HCT116 (cell line): ENCODE measurements at regions not wholly inside any gene's neighbourhood (a gene's known extent, or its start where the extent isn't known, plus 50 kb on each side); places are given as distances from the start of the nearest gene placed in this dataset.

Experiments
- ATAC-seq: fragments of 200-7000 bp; cut with Tn5 transposase; 2 replicates; pipeline ENCODE4 v1.9.1; 2020; ENCODE audit warnings: mild to moderate bottlenecking, moderate library complexity
- BruUV-seq: library from RNA; stranded (reverse); fragments of 400-500 nt; replicated peaks from 2 replicates; lab custom pipeline; 2021; lab: Mats Ljungman, UMichigan
- CTCF ChIA-PET: fragments of 300-600 bp; sonication (Branson Sonifier 250); formaldehyde crosslinking; loops from one replicate; lab custom pipeline; 2021; ENCODE audit warnings: antibody characterized with exemption; lab: Charles Lee
- POLR2A ChIA-PET: fragments of 300-600, 350-600 bp; sonication (Branson Sonifier 250); formaldehyde crosslinking; loops from one replicate; lab custom pipeline; 2021; ENCODE audit warnings: antibody characterized with exemption; lab: Charles Lee
- RAD21 ChIA-PET, 2 experiments: fragments of 300-600 bp; sonication (Branson Sonifier 250); formaldehyde crosslinking; loops; one replicate each; lab custom pipeline; 2023; ENCODE audit warnings: low total read pairs in 2 of 2; ENCODE audit not compliant: uncharacterized antibody in 2 of 2, unreplicated experiment in 2 of 2, low non-redundant PET in 1 of 2; lab: Charles Lee
- DNase-seq: peaks from one replicate; pipeline ENCODE4 v3.0.0-alpha.2; 2010; ENCODE audit warnings: low read depth, low spot score
- H2AFZ ChIP-seq: fragments of 200-600 bp; shearing (Covaris generic), sonication (generic); 2 replicates; pipeline ENCODE4 v1.6.1; 2017; ENCODE audit warnings: low read depth, mixed run types, mixed read lengths, antibody characterized with exemption, low read length; ENCODE audit not compliant: poor library complexity, severe bottlenecking
- H3K27ac ChIP-seq: 2 replicates; pipeline ENCODE4 v1.5.1; 2012; ENCODE audit warnings: low read depth, low read length
- H3K27me3 ChIP-seq: fragments of 200-600 bp; sonication (generic); 2 replicates; pipeline ENCODE4 v1.6.1; 2016; ENCODE audit warnings: mixed run types, low read length, mixed read lengths; ENCODE audit not compliant: insufficient read depth
- H3K36me3 ChIP-seq, 2 experiments: fragments of 200-500 bp in 1 of 2; fragments of 200-600 bp in 1 of 2; sonication (Bioruptor generic) in 1 of 2; sonication (generic) in 1 of 2; 2 replicates each; pipeline versions ENCODE4 v1.5.1 to v1.6.1; 2014 to 2016; ENCODE audit warnings: low read length in 2 of 2, inconsistent platforms in 1 of 2, mixed read lengths in 1 of 2, mixed run types in 1 of 2; ENCODE audit not compliant: insufficient read depth in 2 of 2, control insufficient read depth in 1 of 2
- H3K4me1 ChIP-seq, 2 experiments: fragments of 200-600 bp in 1 of 2; sonication (generic) in 1 of 2; 2 replicates each; pipeline versions ENCODE4 v1.5.1 to v1.6.1; 2012 to 2017; ENCODE audit warnings: low read length in 2 of 2, inconsistent platforms in 1 of 2, mild to moderate bottlenecking in 1 of 2, mixed read lengths in 1 of 2, mixed run types in 1 of 2, moderate library complexity in 1 of 2; ENCODE audit not compliant: insufficient read depth in 2 of 2, control insufficient read depth in 1 of 2
- H3K4me2 ChIP-seq: fragments of 200-600 bp; sonication (generic); 2 replicates; pipeline ENCODE4 v1.6.1; 2017; ENCODE audit warnings: mixed run types, low read length, mixed read lengths
- H3K4me3 ChIP-seq, 2 experiments: fragments of 200-600 bp in 1 of 2; sonication (generic) in 1 of 2; replicated peaks in 1 of 2; 2 replicates each; pipeline ENCODE4 v1.5.1; 2011 to 2016; ENCODE audit warnings: low read length in 2 of 2, control low read depth in 1 of 2, low read depth in 1 of 2, mild to moderate bottlenecking in 1 of 2, mixed read lengths in 1 of 2, mixed run types in 1 of 2
- H3K79me2 ChIP-seq: fragments of 200-600 bp; sonication (generic); 2 replicates; pipeline ENCODE4 v1.6.1; 2017; ENCODE audit warnings: mild to moderate bottlenecking, mixed run types, low read length, moderate library complexity, mixed read lengths; ENCODE audit not compliant: insufficient read depth
- H3K9ac ChIP-seq: fragments of 200-600 bp; sonication (generic); 2 replicates; pipeline ENCODE4 v1.6.1; 2016; ENCODE audit warnings: low read length, mixed read lengths
- H3K9me2 ChIP-seq: fragments of 200-600 bp; sonication (generic), shearing (Covaris generic); 2 replicates; pipeline ENCODE4 v1.6.1; 2017; ENCODE audit warnings: mixed run types, mild to moderate bottlenecking, moderate library complexity; ENCODE audit not compliant: insufficient read depth
- H3K9me3 ChIP-seq, 2 experiments: fragments of 200-500 bp in 1 of 2; fragments of 200-600 bp in 1 of 2; sonication (Bioruptor generic) in 1 of 2; sonication (generic) in 1 of 2; 2 replicates each; pipeline ENCODE4 v1.6.1; 2014 to 2017; ENCODE audit warnings: low read length in 2 of 2, mixed read lengths in 2 of 2, inconsistent platforms in 1 of 2, low read depth in 1 of 2, mild to moderate bottlenecking in 1 of 2, mixed run types in 1 of 2, moderate library complexity in 1 of 2; ENCODE audit not compliant: control insufficient read depth in 1 of 2, insufficient read depth in 1 of 2
- H4K20me1 ChIP-seq: fragments of 200-600 bp; sonication (generic), shearing (Covaris generic); 2 replicates; pipeline ENCODE4 v1.6.1; 2017; ENCODE audit warnings: mixed run types, mild to moderate bottlenecking, moderate library complexity; ENCODE audit not compliant: insufficient read depth
- EGR1 ChIP-seq: IDR thresholded peaks from 2 replicates; pipeline ENCODE4 v1.6.1; 2012; ENCODE audit warnings: low read depth
- ELF1 ChIP-seq: IDR thresholded peaks from 2 replicates; pipeline ENCODE4 v1.6.1; 2012; ENCODE audit warnings: low read depth, borderline replicate concordance
- EZH2 ChIP-seq: fragments of 200-600 bp; sonication (generic); IDR thresholded peaks from 2 replicates; pipeline ENCODE4 v1.6.1; 2017; ENCODE audit warnings: antibody characterized with exemption, mixed run types
- EZH2phosphoT487 ChIP-seq: fragments of 200-600 bp; IDR thresholded peaks from 2 replicates; pipeline ENCODE4 v1.6.1; 2018; ENCODE audit warnings: antibody characterized with exemption, borderline replicate concordance
- FOSL1 ChIP-seq: IDR thresholded peaks from 2 replicates; pipeline ENCODE4 v1.6.1; 2012; ENCODE audit warnings: low read depth
- JUND ChIP-seq: IDR thresholded peaks from 2 replicates; pipeline ENCODE4 v1.6.1; 2012
- MAX ChIP-seq: IDR thresholded peaks from 2 replicates; pipeline ENCODE4 v1.6.1; 2012
- POLR2AphosphoS5 ChIP-seq: IDR thresholded peaks from 2 replicates; pipeline ENCODE4 v1.6.1; 2011; ENCODE audit warnings: mild to moderate bottlenecking, low read depth, low read length, moderate library complexity
- RAD21 ChIP-seq: IDR thresholded peaks from 2 replicates; pipeline ENCODE4 v1.6.1; 2012; ENCODE audit warnings: low read depth, mild to moderate bottlenecking
- REST ChIP-seq: IDR thresholded peaks from 2 replicates; pipeline ENCODE4 v1.6.1; 2012; ENCODE audit warnings: low read depth
- SIN3A ChIP-seq: IDR thresholded peaks from 2 replicates; pipeline ENCODE4 v1.6.1; 2012; ENCODE audit warnings: low read depth
- TCF7L2 ChIP-seq: IDR thresholded peaks from 2 replicates; pipeline ENCODE4 v1.7.0; 2011; ENCODE audit warnings: borderline replicate concordance, inconsistent platforms; ENCODE audit not compliant: insufficient read depth, insufficient read length; ENCODE audit errors: extremely low read depth
- YY1 ChIP-seq: IDR thresholded peaks from 2 replicates; pipeline ENCODE4 v1.6.1; 2011; ENCODE audit warnings: low read length, low read depth, moderate library complexity, mild to moderate bottlenecking; ENCODE audit not compliant: insufficient replicate concordance; ENCODE audit errors: extremely low read depth
- ZFX ChIP-seq: fragments of 450-650 bp; IDR thresholded peaks from 2 replicates; pipeline ENCODE4 v1.6.1; 2017
- ZNF274 ChIP-seq: fragments of 200-500 bp; sonication (Bioruptor generic); IDR thresholded peaks from 2 replicates; pipeline ENCODE4 v1.6.1; 2014; ENCODE audit warnings: mild to moderate bottlenecking, low read depth, low read length, inconsistent platforms
- intact Hi-C: fragments of 100-400 bp; cut with micrococcal nuclease; formaldehyde crosslinking; loops from 2 replicates; pipeline ENCODE4 v1.10.0; 2022
- TF ChIP-seq, protein P1 (sequence below): IDR thresholded peaks from 2 replicates; pipeline ENCODE4 v1.6.1; 2011; ENCODE audit warnings: mild to moderate bottlenecking, low read length, moderate library complexity; ENCODE audit not compliant: insufficient replicate concordance; ENCODE audit errors: extremely low read depth
- TF ChIP-seq, protein P2 (sequence below): IDR thresholded peaks from 2 replicates; pipeline ENCODE4 v1.6.1; 2012

DNA sequence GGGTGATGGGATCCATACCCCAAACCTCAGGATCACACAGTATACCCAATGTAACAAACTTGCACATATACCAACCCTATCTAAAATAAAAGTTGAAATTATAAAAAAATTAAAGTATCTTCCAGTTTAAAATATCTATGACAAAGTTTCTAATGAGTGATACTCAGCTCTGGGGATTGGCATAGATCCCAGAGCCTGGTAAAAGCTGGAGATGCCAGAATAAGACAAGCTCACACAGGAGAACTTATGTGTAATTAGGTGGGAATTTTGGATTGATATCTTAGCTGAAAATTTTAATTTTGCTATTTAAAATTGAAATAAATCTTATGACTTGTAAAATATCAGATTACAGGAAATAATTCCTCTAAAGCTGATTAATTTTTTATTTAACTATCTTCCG, 686.5 kb downstream of the GABRG1 start:
- H3K27me3 ChIP-seq, result no peaks in the 10 kb centered on the region
- no peak for ATAC-seq
- TF ChIP-seq MAX, result no peak
- TF ChIP-seq, protein P1, sequence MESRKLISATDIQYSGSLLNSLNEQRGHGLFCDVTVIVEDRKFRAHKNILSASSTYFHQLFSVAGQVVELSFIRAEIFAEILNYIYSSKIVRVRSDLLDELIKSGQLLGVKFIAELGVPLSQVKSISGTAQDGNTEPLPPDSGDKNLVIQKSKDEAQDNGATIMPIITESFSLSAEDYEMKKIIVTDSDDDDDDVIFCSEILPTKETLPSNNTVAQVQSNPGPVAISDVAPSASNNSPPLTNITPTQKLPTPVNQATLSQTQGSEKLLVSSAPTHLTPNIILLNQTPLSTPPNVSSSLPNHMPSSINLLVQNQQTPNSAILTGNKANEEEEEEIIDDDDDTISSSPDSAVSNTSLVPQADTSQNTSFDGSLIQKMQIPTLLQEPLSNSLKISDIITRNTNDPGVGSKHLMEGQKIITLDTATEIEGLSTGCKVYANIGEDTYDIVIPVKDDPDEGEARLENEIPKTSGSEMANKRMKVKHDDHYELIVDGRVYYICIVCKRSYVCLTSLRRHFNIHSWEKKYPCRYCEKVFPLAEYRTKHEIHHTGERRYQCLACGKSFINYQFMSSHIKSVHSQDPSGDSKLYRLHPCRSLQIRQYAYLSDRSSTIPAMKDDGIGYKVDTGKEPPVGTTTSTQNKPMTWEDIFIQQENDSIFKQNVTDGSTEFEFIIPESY, result no peak
- TF ChIP-seq JUND, result no peak
- TF ChIP-seq POLR2AphosphoS5, result no peak
- no peak for TF ChIP-seq RAD21
- no peak for TF ChIP-seq ZNF274
- no peak for TF ChIP-seq EGR1
- no peak for TF ChIP-seq YY1
- no peak for TF ChIP-seq ZFX
- no peak for TF ChIP-seq EZH2phosphoT487
- no peak for TF ChIP-seq EZH2
- TF ChIP-seq REST, result no peak
- TF ChIP-seq FOSL1, result no peak
- no peak for TF ChIP-seq TCF7L2
- no peak for TF ChIP-seq SIN3A
- no peak for TF ChIP-seq ELF1
- TF ChIP-seq, protein P2, sequence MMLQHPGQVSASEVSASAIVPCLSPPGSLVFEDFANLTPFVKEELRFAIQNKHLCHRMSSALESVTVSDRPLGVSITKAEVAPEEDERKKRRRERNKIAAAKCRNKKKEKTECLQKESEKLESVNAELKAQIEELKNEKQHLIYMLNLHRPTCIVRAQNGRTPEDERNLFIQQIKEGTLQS, result no peak

More for the DNA sequence above, 686.5 kb downstream of the GABRG1 start:
- Histone ChIP-seq H3K9ac (no peak overlapping the region), H3K36me3 (no peaks in the 10 kb centered on the region), H3K9me3 (peaks cover 3 to 24% of the 10 kb centered on the region in 2 experiments; a peak in 2 of 4 replicates), H3K27ac (no peak overlapping the region), H4K20me1 (no peaks in the 10 kb centered on the region), H3K4me2 (no peak overlapping the region), H3K4me3 (no peak overlapping the region), H3K4me1 (no peaks in the 10 kb centered on the region), H3K9me2 (no peaks in the 10 kb centered on the region), H3K79me2 (no peaks in the 10 kb centered on the region), H2AFZ (no peak overlapping the region)
- BruUV-seq, result no TSS peak
- no peak for DNase-seq
- ChIA-PET CTCF (no interaction called here), RAD21 (no interaction called here), POLR2A (no interaction called here)
- intact Hi-C loops, result no loop called here
